HEK293T (cell line): ENCODE measurements at regions not wholly inside any gene's neighbourhood (a gene's known extent, or its start where the extent isn't known, plus 50 kb on each side); places are given as distances from the start of the nearest gene placed in this dataset.

ENCODE experiments used
- ARNT ChIP-seq: fragments of 450-650 bp; IDR thresholded peaks from 2 replicates; pipeline ENCODE4 v1.6.1; 2017; ENCODE audit warnings: mild to moderate bottlenecking
- BHLHE40 ChIP-seq: fragments of 450-650 bp; IDR thresholded peaks from 2 replicates; pipeline ENCODE4 v1.6.1; 2016; ENCODE audit warnings: mild to moderate bottlenecking, moderate library complexity, borderline replicate concordance
- ELF4 ChIP-seq: fragments of 450-650 bp; IDR thresholded peaks from 2 replicates; pipeline ENCODE4 v1.6.1; 2017; ENCODE audit warnings: antibody characterized with exemption
- FOXA1 ChIP-seq: fragments of 450-650 bp; IDR thresholded peaks from 2 replicates; pipeline ENCODE4 v1.6.1; 2016; ENCODE audit warnings: mild to moderate bottlenecking
- FOXK2 ChIP-seq: fragments of 450-650 bp; IDR thresholded peaks from 2 replicates; pipeline ENCODE4 v1.6.1; 2016; ENCODE audit warnings: mild to moderate bottlenecking
- HDGF ChIP-seq: fragments of 450-650 bp; IDR thresholded peaks from 2 replicates; pipeline ENCODE4 v1.6.1; 2017; ENCODE audit warnings: antibody characterized with exemption, borderline replicate concordance
- L3MBTL2 ChIP-seq: fragments of 450-650 bp; conservative IDR thresholded peaks from 2 replicates; pipeline ENCODE4 v1.6.1; 2016; ENCODE audit warnings: mild to moderate bottlenecking
- NFRKB ChIP-seq: fragments of 450-650 bp; IDR thresholded peaks from 2 replicates; pipeline ENCODE4 v1.6.1; 2016; ENCODE audit warnings: mild to moderate bottlenecking, moderate library complexity
- PKNOX1 ChIP-seq: fragments of 450-650 bp; IDR thresholded peaks from 2 replicates; pipeline ENCODE4 v1.6.1; 2016
- SP1 ChIP-seq: fragments of 450-650 bp; IDR thresholded peaks from 2 replicates; pipeline ENCODE4 v1.6.1; 2017
- SUZ12 ChIP-seq: fragments of 450-650 bp; IDR thresholded peaks from 2 replicates; pipeline ENCODE4 v1.6.1; 2016; ENCODE audit warnings: mild to moderate bottlenecking
- TARDBP ChIP-seq: fragments of 450-650 bp; IDR thresholded peaks from 2 replicates; pipeline ENCODE4 v1.6.1; 2016
- ZNF384 ChIP-seq: fragments of 450-650 bp; IDR thresholded peaks from 2 replicates; pipeline ENCODE4 v1.6.1; 2016

- TF ChIP-seq FOXK2 = no peak
- no peak for TF ChIP-seq BHLHE40
- no peak for TF ChIP-seq SUZ12
- no peak for TF ChIP-seq NFRKB
- no peak for TF ChIP-seq SP1
- TF ChIP-seq FOXA1 = no peak
- TF ChIP-seq HDGF = no peak
- TF ChIP-seq L3MBTL2 = no peak
- no peak for TF ChIP-seq PKNOX1
- TF ChIP-seq ELF4 = no peak
- no peak for TF ChIP-seq ARNT
- TF ChIP-seq TARDBP = no peak
- no peak for TF ChIP-seq ZNF384
These were observed 136.4 kb downstream of the TRIML1 start for GRCh38 chr4:188275686-188276085.
